AG10803 (cell line): ENCODE measurements at regions not wholly inside any gene's neighbourhood (a gene's known extent, or its start where the extent isn't known, plus 50 kb on each side); places are given as distances from the start of the nearest gene placed in this dataset.

Experiments used
- DNase-seq: peaks from one replicate; pipeline ENCODE4 v3.0.0; 2010; ENCODE audit warnings: low read depth
- H3K4me3 ChIP-seq: 2 replicates; pipeline ENCODE4 v1.5.1; 2011; ENCODE audit warnings: mild to moderate bottlenecking, low read length, control low read depth
- TF ChIP-seq, protein P1 (sequence below): conservative IDR thresholded peaks from 2 replicates; pipeline ENCODE4 v1.5.1; 2011; ENCODE audit warnings: mild to moderate bottlenecking, low read length, control low read depth, inconsistent platforms

DNA sequence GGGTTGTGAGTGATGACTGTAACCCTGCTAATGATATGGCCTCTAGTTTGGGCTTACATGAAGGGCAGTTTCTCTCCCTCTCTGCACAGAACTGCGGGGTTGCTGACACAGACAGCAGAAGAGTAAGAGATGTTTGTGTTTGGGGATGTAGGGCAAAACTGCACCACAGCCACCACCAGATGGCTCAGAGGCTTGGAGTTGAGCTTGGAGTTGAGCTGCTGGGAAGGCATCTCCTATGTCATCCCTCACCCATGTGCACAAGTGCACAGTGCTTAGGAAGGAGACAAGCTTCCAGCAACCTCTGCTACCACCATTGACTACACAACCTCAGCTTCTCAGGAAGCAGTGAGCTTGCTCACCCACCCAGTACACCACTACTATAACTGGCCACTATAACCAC lies 303.9 kb upstream of the DEFB112 start:
- no peak for DNase-seq
- H3K4me3 ChIP-seq, result no peak overlapping the region
- TF ChIP-seq, protein P1, sequence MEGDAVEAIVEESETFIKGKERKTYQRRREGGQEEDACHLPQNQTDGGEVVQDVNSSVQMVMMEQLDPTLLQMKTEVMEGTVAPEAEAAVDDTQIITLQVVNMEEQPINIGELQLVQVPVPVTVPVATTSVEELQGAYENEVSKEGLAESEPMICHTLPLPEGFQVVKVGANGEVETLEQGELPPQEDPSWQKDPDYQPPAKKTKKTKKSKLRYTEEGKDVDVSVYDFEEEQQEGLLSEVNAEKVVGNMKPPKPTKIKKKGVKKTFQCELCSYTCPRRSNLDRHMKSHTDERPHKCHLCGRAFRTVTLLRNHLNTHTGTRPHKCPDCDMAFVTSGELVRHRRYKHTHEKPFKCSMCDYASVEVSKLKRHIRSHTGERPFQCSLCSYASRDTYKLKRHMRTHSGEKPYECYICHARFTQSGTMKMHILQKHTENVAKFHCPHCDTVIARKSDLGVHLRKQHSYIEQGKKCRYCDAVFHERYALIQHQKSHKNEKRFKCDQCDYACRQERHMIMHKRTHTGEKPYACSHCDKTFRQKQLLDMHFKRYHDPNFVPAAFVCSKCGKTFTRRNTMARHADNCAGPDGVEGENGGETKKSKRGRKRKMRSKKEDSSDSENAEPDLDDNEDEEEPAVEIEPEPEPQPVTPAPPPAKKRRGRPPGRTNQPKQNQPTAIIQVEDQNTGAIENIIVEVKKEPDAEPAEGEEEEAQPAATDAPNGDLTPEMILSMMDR, result no peak

GRCh38 chr6:50358113-50358512 lies 308.4 kb upstream of the DEFB112 start:
- DNase-seq, result no peak
- TF ChIP-seq, protein P1, result no peak
- no peak overlapping the region for H3K4me3 ChIP-seq

DNA sequence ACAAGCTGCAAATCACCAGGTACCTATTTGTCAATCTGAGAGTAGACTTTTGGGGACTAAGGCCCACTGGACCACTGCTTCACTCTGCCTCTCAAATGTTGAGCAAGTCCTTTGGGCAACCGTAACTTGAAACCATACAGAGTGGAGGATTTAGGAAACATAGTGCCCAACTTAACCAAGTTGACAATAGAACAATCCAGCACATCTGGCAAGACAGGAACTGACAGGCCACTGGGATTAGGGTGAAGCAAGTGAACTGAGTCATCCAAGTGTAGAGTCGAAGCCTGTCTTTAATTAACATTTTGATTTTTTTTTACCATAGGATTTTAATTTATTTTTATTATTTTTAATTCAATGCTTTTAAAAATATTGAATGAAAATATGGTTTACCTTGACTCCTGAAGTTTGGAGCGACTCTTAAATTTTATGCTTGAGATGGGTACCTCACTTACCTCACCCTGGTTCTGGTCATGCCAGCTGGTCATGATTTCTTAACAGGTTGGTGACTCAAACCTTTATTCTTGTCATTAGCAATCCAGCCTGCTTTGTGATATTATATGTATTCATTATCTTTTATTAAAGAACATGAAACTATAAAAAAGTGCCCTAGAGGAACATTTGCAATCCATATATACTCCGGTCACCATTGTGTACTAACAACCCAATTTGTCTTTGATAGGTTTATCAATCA lies 312.1 kb upstream of the DEFB112 start:
- peak; percentile 4 for DNase-seq
- H3K4me3 ChIP-seq, result no peak overlapping the region
- TF ChIP-seq, protein P1, result no peak

DNA sequence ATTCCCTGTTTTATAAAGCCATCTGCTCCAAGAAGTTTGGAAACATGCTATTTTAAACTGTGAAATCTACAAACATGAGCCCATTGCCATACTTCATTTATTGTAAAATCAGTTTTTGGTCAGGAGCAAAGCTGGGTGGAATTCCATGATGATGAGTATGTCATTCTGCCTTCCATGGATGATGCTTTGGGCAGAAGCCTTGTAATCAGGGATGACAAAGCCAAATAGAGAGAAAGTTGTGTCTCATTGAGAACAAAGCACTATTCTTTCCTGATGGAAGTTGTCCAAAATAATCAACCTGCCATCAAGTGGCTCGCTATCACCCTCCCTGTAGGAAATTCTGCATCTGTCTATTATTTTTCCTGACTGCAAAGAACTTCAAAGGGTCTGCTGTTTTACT lies 313.0 kb upstream of the DEFB112 start:
- H3K4me3 ChIP-seq, result no peak overlapping the region
- DNase-seq, result no peak
- TF ChIP-seq, protein P1, result no peak

GRCh38 chr6:50369996-50370395 lies 320.3 kb upstream of the DEFB112 start:
- TF ChIP-seq, protein P1, result no peak
- no peak for DNase-seq
- no peak overlapping the region for H3K4me3 ChIP-seq

DNA sequence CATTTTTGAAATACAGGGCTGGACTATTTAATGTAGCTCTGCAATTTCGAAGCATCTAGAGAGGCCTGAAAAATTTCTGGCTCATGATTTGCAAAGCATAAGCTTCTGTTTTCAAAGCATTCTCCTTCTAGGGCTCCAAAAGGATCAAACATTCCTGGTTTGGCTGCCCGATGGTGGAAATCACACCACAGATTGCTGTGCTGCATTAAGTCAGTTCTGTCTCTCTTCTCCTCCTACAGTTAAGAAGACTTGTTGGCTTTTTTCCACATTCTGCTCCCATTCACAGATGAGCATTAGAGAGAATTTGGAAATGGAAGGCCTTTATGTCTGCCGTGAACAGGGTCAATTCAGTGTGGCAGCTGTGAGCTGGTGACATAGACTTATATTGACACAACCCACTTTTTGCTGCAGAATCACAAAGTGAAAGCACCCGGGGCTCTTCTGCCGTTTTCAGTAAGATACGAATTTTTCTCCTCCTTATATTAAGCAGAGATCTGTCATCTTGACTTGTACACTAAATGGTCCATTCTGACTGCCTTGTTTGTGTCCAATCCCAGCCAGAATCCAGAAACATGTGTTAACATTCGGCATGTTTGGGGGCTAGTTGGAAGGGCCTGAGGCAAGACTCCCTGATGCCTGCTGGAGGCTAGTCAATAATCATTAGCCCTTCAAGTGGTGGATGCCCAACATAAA lies 330.8 kb upstream of the DEFB112 start:
- no peak overlapping the region for H3K4me3 ChIP-seq
- DNase-seq, result no peak
- TF ChIP-seq, protein P1, result no peak

GRCh38 chr6:50381099-50381415 lies 331.3 kb upstream of the DEFB112 start:
- TF ChIP-seq, protein P1, result no peak
- DNase-seq, result no peak
- H3K4me3 ChIP-seq, result no peak overlapping the region
